GM12878 (cell line): ENCODE measurements at regions not wholly inside any gene's neighbourhood (a gene's known extent, or its start where the extent isn't known, plus 50 kb on each side); places are given as distances from the start of the nearest gene placed in this dataset.

Experiments used
- ATAC-seq: fragments of 200-7000 bp; cut with Tn5 transposase; 3 replicates; pipeline ENCODE4 v1.9.1; 2020; ENCODE audit warnings: mild to moderate bottlenecking, moderate library complexity
- BruUV-seq: library from RNA; stranded (reverse); fragments of 400-500 nt; replicated peaks from 2 replicates; lab custom pipeline; 2021; lab: Mats Ljungman, UMichigan
- CTCF ChIA-PET: fragments of 300-600 bp; sonication (Branson Sonifier 250); formaldehyde crosslinking; extraction: SDS; loops from one replicate; lab custom pipeline; 2021; ENCODE audit warnings: inconsistent platforms; lab: Yijun Ruan, JAX
- POLR2A ChIA-PET: fragments of 350-600 bp; formaldehyde crosslinking; extraction: SDS; loops from one replicate; lab custom pipeline; 2021; ENCODE audit warnings: inconsistent platforms; lab: Charles Lee
- RAD21 ChIA-PET: fragments of 300-600 bp; sonication (Branson Sonifier 250); formaldehyde crosslinking; loops from one replicate; lab custom pipeline; 2023; ENCODE audit warnings: antibody characterized with exemption; ENCODE audit not compliant: unreplicated experiment; lab: Charles Lee
- SMC1A ChIA-PET: fragments of 300-600 bp; sonication (Branson Sonifier 250); formaldehyde crosslinking; loops from one replicate; lab custom pipeline; 2023; ENCODE audit not compliant: unreplicated experiment, uncharacterized antibody; lab: Charles Lee
- DNase-seq: peaks from one replicate; pipeline ENCODE4 v3.0.0-alpha.2; 2011; ENCODE audit warnings: low read depth, low spot score
- FAIRE-seq: peaks from 3 replicates; lab custom pipeline; 2011; peaks lifted over from hg19 to GRCh38; lab: Jason Lieb, UNC
- H2AFZ ChIP-seq: 2 replicates; pipeline ENCODE4 v1.6.0; 2011; ENCODE audit warnings: low read depth, low read length, control low read depth; ENCODE audit not compliant: control insufficient read depth
- H3K27ac ChIP-seq: 2 replicates; pipeline ENCODE4 v1.5.1; 2011; ENCODE audit warnings: control low read depth; ENCODE audit not compliant: control insufficient read depth, insufficient read depth
- H3K27me3 ChIP-seq, 2 experiments: replicated peaks in 1 of 2; 2 replicates each; pipeline versions ENCODE4 v1.6.0 to v1.6.1; 2011; ENCODE audit warnings: low read length in 1 of 2; ENCODE audit not compliant: control insufficient read depth in 2 of 2, insufficient read depth in 2 of 2
- H3K36me3 ChIP-seq, 2 experiments: 2 replicates each; pipeline ENCODE4 v1.5.1; 2011; ENCODE audit warnings: low read length in 1 of 2; ENCODE audit not compliant: control insufficient read depth in 2 of 2, insufficient read depth in 2 of 2
- H3K4me1 ChIP-seq: 2 replicates; pipeline ENCODE4 v1.6.1; 2011; ENCODE audit warnings: mild to moderate bottlenecking, low read length, moderate library complexity, mixed read lengths; ENCODE audit not compliant: control insufficient read depth, insufficient read depth
- H3K4me2 ChIP-seq: 2 replicates; pipeline ENCODE4 v1.6.0; 2011; ENCODE audit warnings: control low read depth; ENCODE audit not compliant: control insufficient read depth, insufficient read depth
- H3K4me3 ChIP-seq: fragments of 200-600 bp; sonication (generic); 2 replicates; pipeline ENCODE4 v1.5.1; 2016
- H3K79me2 ChIP-seq: 2 replicates; pipeline ENCODE4 v1.6.0; 2011; ENCODE audit warnings: low read length; ENCODE audit not compliant: control insufficient read depth, insufficient read depth
- H3K9ac ChIP-seq: 2 replicates; pipeline ENCODE4 v1.8.0; 2011; ENCODE audit warnings: low read length, control low read depth, mixed read lengths; ENCODE audit not compliant: control insufficient read depth, insufficient read depth
- H3K9me3 ChIP-seq: replicated peaks from 3 replicates; pipeline ENCODE4 v1.5.1; 2011; ENCODE audit warnings: mild to moderate bottlenecking, low read length; ENCODE audit not compliant: control insufficient read depth, insufficient read depth
- H4K20me1 ChIP-seq: 2 replicates; pipeline ENCODE4 v1.6.0; 2011; ENCODE audit not compliant: control insufficient read depth, insufficient read depth
- CTCF ChIP-seq, 3 experiments: IDR thresholded peaks in 2 of 3; conservative IDR thresholded peaks in 1 of 3; 2 replicates each; pipeline ENCODE4 v1.5.1; 2011; ENCODE audit warnings: low read depth in 3 of 3, low read length in 3 of 3, mild to moderate bottlenecking in 3 of 3, control low read depth in 2 of 3, moderate library complexity in 2 of 3, inconsistent platforms in 1 of 3, mixed read lengths in 1 of 3; ENCODE audit not compliant: control insufficient read depth in 2 of 3, insufficient read depth in 1 of 3; ENCODE audit errors: extremely low read depth in 1 of 3
- ESRRA ChIP-seq: IDR thresholded peaks from 2 replicates; pipeline ENCODE4 v1.6.1; 2012; ENCODE audit warnings: mild to moderate bottlenecking, low read length, improper control_type of control experiment
- KDM1A ChIP-seq: fragments of 200-600 bp; sonication (generic); IDR thresholded peaks from 2 replicates; pipeline ENCODE4 v1.6.1; 2016; ENCODE audit warnings: borderline replicate concordance
- NRF1 ChIP-seq: conservative IDR thresholded peaks from 2 replicates; pipeline ENCODE4 v1.6.1; 2011; ENCODE audit warnings: mild to moderate bottlenecking, low read depth, low read length, improper control_type of control experiment
- RELA ChIP-seq: fragments of 450-650 bp; IDR thresholded peaks from 2 replicates; pipeline ENCODE4 v1.8.0; 2014; ENCODE audit warnings: borderline replicate concordance; ENCODE audit not compliant: partially characterized antibody
- REST ChIP-seq: IDR thresholded peaks from 2 replicates; pipeline ENCODE4 v1.6.1; 2012; ENCODE audit warnings: mild to moderate bottlenecking, low read depth, low read length
- SUZ12 ChIP-seq: fragments of 200-600 bp; sonication (generic); IDR thresholded peaks from one replicate; pipeline ENCODE4 v1.6.1; 2018; ENCODE audit warnings: antibody characterized with exemption, mild to moderate bottlenecking; ENCODE audit not compliant: unreplicated experiment
- WGBS: methylation state at CpG from one replicate; pipeline ENCODE4 v1.1.6; 2016; ENCODE audit warnings: low lambda C conversion rate; ENCODE audit not compliant: insufficient replicate concordance, insufficient coverage; ENCODE audit errors: missing lambda C conversion rate; 5-methylcytosine and 5-hydroxymethylcytosine counted together
- in situ Hi-C: fragments of 300-500 bp; cut with MboI; formaldehyde crosslinking; loops from 9 replicates; pipeline ENCODE4 v1.14.3; 2018; ENCODE audit warnings: mixed read lengths
- intact Hi-C: fragments of 100-400 bp; cut with micrococcal nuclease; formaldehyde crosslinking; loops from one replicate; pipeline ENCODE4 v1.14.2; 2022; ENCODE audit not compliant: unreplicated experiment

- H3K27ac ChIP-seq: no peak overlapping the region
- ATAC-seq (no peak), DNase-seq (no peak), FAIRE-seq (no peak)
- H3K36me3 ChIP-seq: no peaks in the 10 kb centered on the region
- H4K20me1 ChIP-seq: no peaks in the 10 kb centered on the region
- RAD21 ChIA-PET: no interaction called here
- H3K9ac ChIP-seq: no peak overlapping the region
- H3K79me2 ChIP-seq: no peaks in the 10 kb centered on the region
- TF ChIP-seq NRF1: no peak
- TF ChIP-seq CTCF (IDR thresholded peaks at IDR 0.05 in 2 of 3, conservative IDR thresholded peaks at IDR 0.05 in 1 of 3; ENCODE audit: control insufficient read depth in 2 of 3, extremely low read depth in 1 of 3, insufficient read depth in 1 of 3, low read depth in 3 of 3, low read length in 3 of 3): no peak
- no peak for TF ChIP-seq KDM1A
- TF ChIP-seq REST: no peak
- TF ChIP-seq RELA: no peak
- no peak for TF ChIP-seq ESRRA
- no peak for TF ChIP-seq SUZ12
- 64% methylated on average over 5 of the region's 5 CpGs for WGBS
- no peak overlapping the region for H2AFZ ChIP-seq
- in situ Hi-C loops (no loop called here), intact Hi-C loops (loop anchor here (5.0 kb wide), 1 partner anchor 134 kb away; no protein-coding TSS in a partner anchor)
- no peaks in the 10 kb centered on the region for H3K4me1 ChIP-seq
- SMC1A ChIA-PET: interaction anchor here (1.5 to 1.6 kb wide), 2 partner anchors 11 to 43 kb away, joined by 3 read pairs; no protein-coding TSS in a partner anchor
- H3K4me2 ChIP-seq: no peak overlapping the region
- CTCF ChIA-PET: interaction anchor here (0.7 to 1.8 kb wide), 11 partner anchors 9 to 470 kb away, joined by 3 to 8 read pairs (median 4); no protein-coding TSS in a partner anchor
- no peaks in the 10 kb centered on the region for H3K9me3 ChIP-seq
- POLR2A ChIA-PET: no interaction called here
- no peaks in the 10 kb centered on the region for H3K27me3 ChIP-seq
- no peak overlapping the region for H3K4me3 ChIP-seq
- BruUV-seq: no TSS peak
These were observed 409.3 kb downstream of the MTX2 start for GRCh38 chr2:176678571-176678970.
